K562 (cell line): ENCODE measurements at regions not wholly inside any gene's neighbourhood (a gene's known extent, or its start where the extent isn't known, plus 50 kb on each side); places are given as distances from the start of the nearest gene placed in this dataset.
A peak's percentile ranks its signal among the peaks of the same experiment; 100 is the strongest.

Experiments
- ATAC-seq: fragments of 200-7000 bp; cut with Tn5 transposase; 3 replicates; pipeline ENCODE4 v1.9.1; 2020; ENCODE audit warnings: moderate library complexity
- BruUV-seq: library from RNA; stranded (reverse); fragments of 400-500 nt; replicated peaks from 2 replicates; lab custom pipeline; 2021; lab: Mats Ljungman, UMichigan
- CTCF ChIA-PET: fragments of 300-600 bp; formaldehyde crosslinking; extraction: SDS; loops from one replicate; lab custom pipeline; 2021; ENCODE audit warnings: low intra/inter-chr PET ratio; lab: Yijun Ruan, JAX
- POLR2A ChIA-PET: fragments of 300-600, 350-650 bp; sonication (Branson Sonifier 250); formaldehyde crosslinking; extraction: SDS; loops from one replicate; lab custom pipeline; 2021; ENCODE audit warnings: antibody characterized with exemption, inconsistent platforms; lab: Yijun Ruan, JAX
- DNase-seq, 4 experiments: peaks; one replicate each; pipeline versions ENCODE4 v3.0.0 to v3.0.0-alpha.2; 2011 to 2018; ENCODE audit warnings: low spot score in 3 of 4, mixed read lengths in 3 of 4; ENCODE audit errors: extremely low read depth in 1 of 4
- FAIRE-seq: peaks from 2 replicates; lab custom pipeline; 2011; peaks lifted over from hg19 to GRCh38; lab: Jason Lieb, UNC
- H2AFZ ChIP-seq: 2 replicates; pipeline ENCODE4 v1.6.0; 2011; ENCODE audit warnings: low read depth, low read length, control low read depth, inconsistent platforms
- H3K27ac ChIP-seq: fragments of 200-600 bp; 3 replicates; pipeline ENCODE4 v1.8.0; 2011; ENCODE audit warnings: low read depth, mild to moderate bottlenecking, control low read depth, inconsistent platforms, low read length, moderate library complexity, mixed read lengths; ENCODE audit errors: extremely low read depth
- H3K27me3 ChIP-seq, 2 experiments: fragments of 300-600 bp in 1 of 2; 2 replicates in 1 of 2; 3 replicates in 1 of 2; pipeline versions ENCODE4 v1.6.0 to v1.8.0; 2011; ENCODE audit warnings: inconsistent platforms in 2 of 2, low read length in 2 of 2, mild to moderate bottlenecking in 1 of 2, mixed read lengths in 1 of 2, moderate library complexity in 1 of 2; ENCODE audit not compliant: control insufficient read depth in 2 of 2, insufficient read depth in 2 of 2
- H3K36me3 ChIP-seq: fragments of 300-600 bp; 3 replicates; pipeline ENCODE4 v1.8.0; 2011; ENCODE audit warnings: mild to moderate bottlenecking, low read length, inconsistent platforms; ENCODE audit not compliant: control insufficient read depth, insufficient read depth
- H3K4me1 ChIP-seq, 2 experiments: fragments of 200-600 bp in 1 of 2; replicated peaks in 1 of 2; 2 replicates in 1 of 2; 3 replicates in 1 of 2; pipeline versions ENCODE4 v1.5.1 to v1.8.0; 2011; ENCODE audit warnings: inconsistent platforms in 2 of 2, low read length in 2 of 2, mild to moderate bottlenecking in 1 of 2, mixed read lengths in 1 of 2, moderate library complexity in 1 of 2; ENCODE audit not compliant: control insufficient read depth in 2 of 2, insufficient read depth in 2 of 2
- H3K4me2 ChIP-seq: 2 replicates; pipeline ENCODE4 v1.6.1; 2011; ENCODE audit warnings: low read length, control low read depth, inconsistent platforms, mixed read lengths; ENCODE audit not compliant: insufficient read depth
- H3K4me3 ChIP-seq: fragments of 200-600 bp; sonication (generic), shearing (Covaris generic); 2 replicates; pipeline ENCODE4 v1.5.1; 2016; ENCODE audit warnings: control low read depth, inconsistent platforms
- H3K79me2 ChIP-seq: fragments of 200-600 bp; 3 replicates; pipeline ENCODE4 v1.8.0; 2011; ENCODE audit warnings: low read length, inconsistent platforms; ENCODE audit not compliant: control insufficient read depth, insufficient read depth
- H3K9ac ChIP-seq, 2 experiments: 2 replicates each; pipeline versions ENCODE4 v1.6.0 to v1.6.1; 2011; ENCODE audit warnings: low read depth in 2 of 2, low read length in 2 of 2, control low read depth in 1 of 2, inconsistent platforms in 1 of 2, mild to moderate bottlenecking in 1 of 2, mixed read lengths in 1 of 2; ENCODE audit not compliant: insufficient read depth in 1 of 2
- H3K9me1 ChIP-seq: one replicate; pipeline ENCODE4 v1.6.0; 2011; ENCODE audit warnings: inconsistent platforms, mild to moderate bottlenecking, low read length, moderate library complexity; ENCODE audit not compliant: control insufficient read depth, insufficient read depth
- H3K9me3 ChIP-seq: replicated peaks from 2 replicates; pipeline ENCODE4 v1.5.1; 2011; ENCODE audit warnings: low read depth, low read length, inconsistent platforms; ENCODE audit not compliant: control insufficient read depth, insufficient read depth
- H4K20me1 ChIP-seq: replicated peaks from 2 replicates; pipeline ENCODE4 v1.6.1; 2011; ENCODE audit warnings: low read length, inconsistent platforms, mixed read lengths; ENCODE audit not compliant: control insufficient read depth, insufficient read depth
- CHD4 ChIP-seq: fragments of 200-600 bp; sonication (generic); IDR thresholded peaks from 3 replicates; pipeline ENCODE4 v1.6.1; 2012; ENCODE audit warnings: low read depth, mild to moderate bottlenecking, mixed read lengths, low read length, inconsistent platforms; ENCODE audit not compliant: insufficient read depth, insufficient replicate concordance, poor library complexity, severe bottlenecking
- HOXB6 ChIP-seq: fragments of 250-450 bp; sonication (Bioruptor Pico); IDR thresholded peaks from 2 replicates; pipeline ENCODE4 v1.5.1; 2022; ENCODE audit warnings: mild to moderate bottlenecking, borderline replicate concordance
- JUND ChIP-seq, 2 experiments: IDR thresholded peaks; 2 replicates in 1 of 2; 3 replicates in 1 of 2; pipeline ENCODE4 v1.6.1; 2011; ENCODE audit warnings: borderline replicate concordance in 2 of 2, low read depth in 2 of 2, low read length in 2 of 2, improper control_type of control experiment in 1 of 2, missing biosample characterization in 1 of 2, missing genetic modification characterization in 1 of 2, missing genetic modification reagents in 1 of 2
- NR0B1 ChIP-seq: fragments of 450-650 bp; IDR thresholded peaks from one replicate; pipeline ENCODE4 v1.6.1; 2018; ENCODE audit warnings: mild to moderate bottlenecking, moderate library complexity; ENCODE audit not compliant: partially characterized antibody
- REST ChIP-seq, 2 experiments: fragments of 450-650 bp; formaldehyde crosslinking in 1 of 2; IDR thresholded peaks; 2 replicates each; pipeline versions ENCODE4 v1.4.0 to v1.6.1; 2014 to 2020; ENCODE audit warnings: mild to moderate bottlenecking in 2 of 2, borderline replicate concordance in 1 of 2, low read depth in 1 of 2
- VEZF1 ChIP-seq: fragments of 200-800 bp; sonication (Bioruptor generic); IDR thresholded peaks from 2 replicates; pipeline ENCODE4 v1.6.1; 2017; ENCODE audit warnings: missing genetic modification characterization, missing compliant biosample characterization
- ZNF239 ChIP-seq: fragments of 250-450 bp; sonication (Bioruptor Pico); IDR thresholded peaks from 2 replicates; pipeline ENCODE4 v1.4.0; 2020; ENCODE audit warnings: mild to moderate bottlenecking
- WGBS: fragments of 100-300 bp; shearing (Covaris generic); methylation state at CpG from one replicate; pipeline ENCODE4 v1.1.6; 2016; ENCODE audit warnings: low coverage, mixed read lengths; ENCODE audit not compliant: insufficient coverage; ENCODE audit errors: missing lambda C conversion rate; 5-methylcytosine and 5-hydroxymethylcytosine counted together
- in situ Hi-C: fragments of 300-500 bp; cut with MboI; formaldehyde crosslinking; loops from 4 replicates; pipeline ENCODE4 v1.15.0; 2018; ENCODE audit warnings: inconsistent platforms, mixed read lengths
- intact Hi-C: fragments of 100-400 bp; cut with micrococcal nuclease; formaldehyde crosslinking; loops from 2 replicates; pipeline ENCODE4 v1.14.2; 2022
- TF ChIP-seq, protein P1 (sequence below): fragments of 250-450 bp; sonication (Bioruptor Pico); IDR thresholded peaks from 2 replicates; pipeline ENCODE4 v1.4.0; 2020; ENCODE audit warnings: mild to moderate bottlenecking

DNA sequence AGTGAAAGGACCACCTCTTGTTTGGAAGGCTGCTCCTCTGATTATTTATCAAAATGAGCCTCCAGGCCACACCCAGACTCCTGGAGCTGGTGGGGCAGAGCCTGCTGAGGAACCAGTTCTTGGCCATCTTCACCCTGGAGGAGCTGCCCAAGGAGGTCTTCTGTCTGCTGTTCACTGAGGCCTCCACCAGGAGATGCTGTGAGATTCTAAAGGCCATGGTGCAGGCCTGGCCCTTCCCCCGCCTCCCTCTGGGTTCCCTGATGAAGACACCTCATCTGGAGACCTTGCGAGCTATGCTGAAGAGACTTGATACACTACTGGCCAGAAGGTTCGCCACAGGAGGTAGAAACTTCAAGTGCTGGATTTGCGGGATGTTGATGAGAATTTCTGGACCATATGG, 61.7 kb upstream of the GJA8 start:
- H3K9ac ChIP-seq: no peak overlapping the region
- H3K27me3 ChIP-seq: peaks cover 3 to 17% of the 10 kb centered on the region in 2 experiments; a peak in 2 of 5 replicates
- 17% methylated on average over 4 of the region's 4 CpGs for WGBS
- peak; percentile 97 for ATAC-seq
- H3K79me2 ChIP-seq: no peaks in the 10 kb centered on the region
- intact Hi-C loops: no loop called here
- H3K9me3 ChIP-seq: no peaks in the 10 kb centered on the region
- CTCF ChIA-PET: no interaction called here
- in situ Hi-C loops: loop anchor here (5.0 kb wide), 1 partner anchor 51 kb away; no protein-coding TSS in a partner anchor
- no TSS peak for BruUV-seq
- peak; percentile 41 to 66 (median 52) for DNase-seq
- H3K27ac ChIP-seq: no peak overlapping the region
- no peaks in the 10 kb centered on the region for H3K36me3 ChIP-seq
- no peaks in the 10 kb centered on the region; a peak in 2 of 5 replicates for H3K4me1 ChIP-seq
- H3K4me3 ChIP-seq: no peak overlapping the region
- H3K4me2 ChIP-seq: no peak overlapping the region
- peak; percentile 82 for FAIRE-seq
- H4K20me1 ChIP-seq: no peaks in the 10 kb centered on the region
- no peaks in the 10 kb centered on the region for H3K9me1 ChIP-seq
- H2AFZ ChIP-seq: no peak overlapping the region
- POLR2A ChIA-PET: no interaction called here
- TF ChIP-seq VEZF1 (peak; percentile 44), CHD4 (no peak), REST (IDR thresholded peaks at IDR 0.05; ENCODE audit: borderline replicate concordance) (peak; percentile 69; the same call in 1 of the 2 replicates), REST (CRISPR knock-in tag; IDR thresholded peaks at IDR 0.05; ENCODE audit: low read depth) (no peak), HOXB6 (CRISPR knock-in tag) (no peak), NR0B1 (no peak), ZNF239 (no peak), JUND (IDR thresholded peaks at IDR 0.05; ENCODE audit: borderline replicate concordance, low read depth, low read length) (no peak), JUND (tag; IDR thresholded peaks at IDR 0.05; ENCODE audit: borderline replicate concordance, low read depth, low read length) (no peak)
- TF ChIP-seq, protein P1, sequence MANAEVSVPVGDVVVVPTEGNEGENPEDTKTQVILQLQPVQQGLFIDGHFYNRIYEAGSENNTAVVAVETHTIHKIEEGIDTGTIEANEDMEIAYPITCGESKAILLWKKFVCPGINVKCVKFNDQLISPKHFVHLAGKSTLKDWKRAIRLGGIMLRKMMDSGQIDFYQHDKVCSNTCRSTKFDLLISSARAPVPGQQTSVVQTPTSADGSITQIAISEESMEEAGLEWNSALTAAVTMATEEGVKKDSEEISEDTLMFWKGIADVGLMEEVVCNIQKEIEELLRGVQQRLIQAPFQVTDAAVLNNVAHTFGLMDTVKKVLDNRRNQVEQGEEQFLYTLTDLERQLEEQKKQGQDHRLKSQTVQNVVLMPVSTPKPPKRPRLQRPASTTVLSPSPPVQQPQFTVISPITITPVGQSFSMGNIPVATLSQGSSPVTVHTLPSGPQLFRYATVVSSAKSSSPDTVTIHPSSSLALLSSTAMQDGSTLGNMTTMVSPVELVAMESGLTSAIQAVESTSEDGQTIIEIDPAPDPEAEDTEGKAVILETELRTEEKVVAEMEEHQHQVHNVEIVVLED: no peak
